NCI-H146 treated with DMSO at 0.1 percent for 48 hours (cell line): ENCODE measurements at regions not wholly inside any gene's neighbourhood (a gene's known extent, or its start where the extent isn't known, plus 50 kb on each side); places are given as distances from the start of the nearest gene placed in this dataset.

Experiments
- DNase-seq: peaks from one replicate; lab custom pipeline; 2025; ENCODE audit not compliant: unreplicated experiment; lab: John Stamatoyannopoulos, UW

- DNase-seq = peak; percentile 83
Measured at GRCh38 chr10:77710759-77711682, 73.4 kb upstream of the KCNMA1 start.

- DNase-seq = peak; percentile 71
Measured at GRCh38 chr10:77710081-77710551, 72.5 kb upstream of the KCNMA1 start.

- no peak for DNase-seq
Measured at GRCh38 chr10:77707570-77707969, 70.0 kb upstream of the KCNMA1 start.

- no peak for DNase-seq
Measured at GRCh38 chr10:77702166-77702565, 64.6 kb upstream of the KCNMA1 start.

GRCh38 chr10:77700086-77700485 lies 62.5 kb upstream of the KCNMA1 start:
- no peak for DNase-seq

- no peak for DNase-seq
Measured at GRCh38 chr10:77699080-77699645, 61.6 kb upstream of the KCNMA1 start.

GRCh38 chr10:77698267-77698931 lies 60.8 kb upstream of the KCNMA1 start:
- DNase-seq = no peak

- DNase-seq = no peak
Measured at GRCh38 chr10:77696584-77696983, 59.0 kb upstream of the KCNMA1 start.

- DNase-seq = no peak
Measured at GRCh38 chr10:77695186-77695585, 57.6 kb upstream of the KCNMA1 start.

- DNase-seq = no peak
Measured at GRCh38 chr10:77692782-77693181, 55.2 kb upstream of the KCNMA1 start.

- no peak for DNase-seq
Measured at GRCh38 chr10:77689339-77689738, 51.7 kb upstream of the KCNMA1 start.

GRCh38 chr10:77687621-77688020 lies 50.0 kb upstream of the KCNMA1 start:
- DNase-seq = no peak
